LNCaP clone FGC (cell line): ENCODE measurements at regions not wholly inside any gene's neighbourhood (a gene's known extent, or its start where the extent isn't known, plus 50 kb on each side); places are given as distances from the start of the nearest gene placed in this dataset.

ENCODE experiments used
- DNase-seq: peaks from one replicate; pipeline ENCODE4 v3.0.0-alpha.2; 2011; ENCODE audit warnings: low read depth
- H3K4me3 ChIP-seq: 2 replicates; pipeline ENCODE4 v1.5.1; 2011; ENCODE audit warnings: mild to moderate bottlenecking, low read depth, low read length, control low read depth
- TF ChIP-seq, protein P1 (sequence below): IDR thresholded peaks from 2 replicates; pipeline ENCODE4 v1.5.1; 2012; ENCODE audit warnings: mild to moderate bottlenecking; ENCODE audit not compliant: control insufficient read depth, insufficient read depth; ENCODE audit errors: extremely low read depth

DNA sequence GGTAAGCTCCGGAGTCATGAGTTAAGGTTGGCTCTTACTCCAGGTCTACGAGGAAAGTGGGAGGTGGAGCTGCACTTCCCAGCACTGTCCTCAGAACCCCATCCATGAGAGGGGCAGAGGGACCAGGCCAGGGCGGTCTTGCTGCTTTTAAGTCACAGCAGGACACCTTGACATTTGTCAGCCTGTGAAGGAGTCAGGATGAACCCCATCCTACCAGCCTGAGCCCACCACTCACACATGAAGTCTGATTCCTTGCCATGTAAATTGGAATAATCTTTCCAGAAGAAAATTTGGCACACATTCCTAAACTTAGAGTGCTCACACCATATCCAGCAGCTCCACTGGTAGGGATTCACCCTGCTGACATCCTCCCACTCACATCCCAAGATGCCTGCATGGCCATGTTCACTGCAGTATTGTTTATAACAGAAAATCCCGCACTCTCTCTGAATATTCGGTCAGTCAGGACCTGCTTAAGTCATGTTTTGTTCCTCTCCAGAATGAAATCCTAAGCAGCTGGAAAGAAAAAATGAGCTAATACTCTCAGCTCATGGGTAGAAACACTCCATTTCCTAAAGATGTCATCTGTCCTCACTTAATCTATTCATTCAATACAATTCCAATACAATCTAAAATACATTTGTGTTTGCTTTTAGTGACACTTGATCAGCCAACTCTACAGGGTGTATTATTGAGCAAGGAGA lies 79.3 kb upstream of the COL5A1 start:
- DNase-seq = no peak
- TF ChIP-seq, protein P1, sequence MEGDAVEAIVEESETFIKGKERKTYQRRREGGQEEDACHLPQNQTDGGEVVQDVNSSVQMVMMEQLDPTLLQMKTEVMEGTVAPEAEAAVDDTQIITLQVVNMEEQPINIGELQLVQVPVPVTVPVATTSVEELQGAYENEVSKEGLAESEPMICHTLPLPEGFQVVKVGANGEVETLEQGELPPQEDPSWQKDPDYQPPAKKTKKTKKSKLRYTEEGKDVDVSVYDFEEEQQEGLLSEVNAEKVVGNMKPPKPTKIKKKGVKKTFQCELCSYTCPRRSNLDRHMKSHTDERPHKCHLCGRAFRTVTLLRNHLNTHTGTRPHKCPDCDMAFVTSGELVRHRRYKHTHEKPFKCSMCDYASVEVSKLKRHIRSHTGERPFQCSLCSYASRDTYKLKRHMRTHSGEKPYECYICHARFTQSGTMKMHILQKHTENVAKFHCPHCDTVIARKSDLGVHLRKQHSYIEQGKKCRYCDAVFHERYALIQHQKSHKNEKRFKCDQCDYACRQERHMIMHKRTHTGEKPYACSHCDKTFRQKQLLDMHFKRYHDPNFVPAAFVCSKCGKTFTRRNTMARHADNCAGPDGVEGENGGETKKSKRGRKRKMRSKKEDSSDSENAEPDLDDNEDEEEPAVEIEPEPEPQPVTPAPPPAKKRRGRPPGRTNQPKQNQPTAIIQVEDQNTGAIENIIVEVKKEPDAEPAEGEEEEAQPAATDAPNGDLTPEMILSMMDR = no peak
- no peak overlapping the region for H3K4me3 ChIP-seq

DNA sequence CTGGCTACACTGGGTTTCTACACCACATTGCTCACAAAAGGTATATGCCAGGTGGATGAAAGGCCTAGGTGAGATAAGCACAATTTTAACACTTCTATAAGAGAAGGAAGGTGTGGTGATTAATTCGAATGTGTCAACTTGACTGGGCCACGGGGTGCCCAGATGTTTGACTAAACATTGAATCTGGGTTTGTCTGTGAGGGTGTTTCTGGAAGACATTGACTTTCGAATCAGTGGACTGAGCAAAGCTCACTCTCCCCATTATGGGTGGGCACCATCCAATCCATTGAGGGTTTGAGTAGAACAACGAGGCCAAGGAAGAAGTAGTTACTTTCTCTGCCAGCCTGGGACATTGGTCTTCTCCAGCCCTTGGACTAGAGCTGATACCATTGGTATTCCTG lies 78.2 kb upstream of the COL5A1 start:
- H3K4me3 ChIP-seq = no peak overlapping the region
- TF ChIP-seq, protein P1 = no peak
- no peak for DNase-seq

DNA sequence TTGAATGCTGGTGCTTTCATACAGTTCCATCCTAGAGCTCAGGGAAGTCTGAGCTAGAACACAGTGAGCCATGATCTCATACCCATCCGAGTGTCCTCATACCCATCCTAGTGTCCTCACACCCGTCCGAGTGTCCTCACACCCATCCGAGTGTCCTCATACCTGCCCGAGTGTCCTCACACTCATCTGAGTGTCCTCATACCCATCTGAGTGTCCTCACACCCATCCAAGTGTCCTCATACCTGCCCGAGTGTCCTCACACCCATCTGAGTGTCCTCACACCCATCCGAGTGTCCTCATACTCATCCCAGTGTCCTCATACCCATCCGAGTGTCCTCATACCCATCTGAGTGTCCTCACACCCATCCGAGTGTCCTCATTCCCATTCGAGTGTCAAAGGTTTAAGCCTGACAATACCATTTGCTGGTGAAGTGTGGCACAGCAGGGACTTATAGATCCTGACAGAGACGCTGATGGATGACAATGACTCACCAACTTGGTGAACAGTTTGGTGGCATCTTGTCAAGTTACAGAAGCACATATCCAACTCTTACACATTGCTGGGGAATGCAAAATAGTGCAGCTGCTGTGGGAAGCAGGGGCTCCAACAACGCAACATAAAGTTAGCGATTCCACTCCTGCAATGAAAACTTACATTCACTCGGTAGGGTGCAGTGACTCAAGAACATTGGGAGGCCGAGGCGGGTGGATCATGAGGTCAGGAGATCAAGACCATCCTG lies 77.0 kb upstream of the COL5A1 start:
- TF ChIP-seq, protein P1 = no peak
- no peak overlapping the region for H3K4me3 ChIP-seq
- no peak for DNase-seq

DNA sequence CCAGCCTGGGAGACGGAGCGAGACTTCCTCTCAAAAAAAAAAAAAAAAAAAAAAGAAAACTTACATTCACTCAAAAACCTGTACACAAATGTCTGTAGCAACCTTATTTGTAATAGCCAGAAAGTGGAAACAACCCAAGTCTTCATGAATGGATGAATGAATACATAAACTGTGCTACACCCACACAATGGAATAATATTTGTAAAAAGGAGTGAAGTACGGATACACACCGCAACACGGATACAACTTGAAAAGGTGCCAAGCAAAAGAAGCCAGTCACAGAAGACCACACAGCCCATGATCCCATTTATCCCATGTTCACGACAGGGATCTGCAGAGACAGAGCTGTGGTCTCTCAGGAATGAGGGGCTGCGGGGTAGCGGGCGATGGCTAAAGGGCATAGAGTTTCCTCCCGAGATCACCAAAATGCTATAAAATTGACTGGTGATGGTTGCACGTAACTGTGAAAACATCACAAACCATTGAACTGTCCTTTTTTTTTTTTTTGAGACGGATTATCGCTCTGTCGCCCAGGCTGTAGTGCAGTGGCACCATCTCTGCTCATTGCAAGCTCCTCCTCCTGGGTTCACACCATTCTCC lies 76.2 kb upstream of the COL5A1 start:
- TF ChIP-seq, protein P1 = no peak
- no peak overlapping the region for H3K4me3 ChIP-seq
- DNase-seq = no peak

DNA sequence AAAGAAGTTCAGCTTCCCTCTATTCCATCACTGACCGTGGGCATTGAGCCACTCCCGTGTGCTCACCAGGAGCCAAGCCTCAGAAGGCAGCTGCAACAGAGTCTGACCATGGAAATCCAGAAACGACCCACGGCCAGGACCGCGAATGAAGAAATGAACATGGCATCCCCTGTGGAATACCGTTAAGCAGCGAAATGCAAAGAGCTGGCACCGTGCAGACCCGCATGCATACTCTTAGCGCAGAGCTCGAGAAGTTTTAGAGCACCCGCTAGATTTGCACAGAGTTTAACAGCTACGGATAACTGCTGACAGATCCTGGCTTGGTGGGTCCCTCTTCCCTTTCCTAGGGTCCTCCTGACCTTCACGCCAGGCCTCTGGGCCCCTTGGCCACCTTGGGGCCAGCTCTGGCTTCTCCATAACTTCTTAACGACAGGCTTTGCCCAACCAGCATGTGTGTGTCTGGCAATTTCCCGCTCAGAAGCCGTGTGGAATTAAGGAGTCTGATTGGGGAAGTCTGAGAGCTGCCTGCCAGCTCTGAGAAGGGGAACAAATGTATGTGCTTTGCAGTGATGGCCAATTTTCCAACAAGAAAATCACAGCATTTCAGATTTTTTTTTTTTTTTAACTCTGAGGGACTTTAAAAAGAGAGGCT lies 75.3 kb upstream of the COL5A1 start:
- DNase-seq = no peak
- H3K4me3 ChIP-seq = no peak overlapping the region
- TF ChIP-seq, protein P1 = no peak

DNA sequence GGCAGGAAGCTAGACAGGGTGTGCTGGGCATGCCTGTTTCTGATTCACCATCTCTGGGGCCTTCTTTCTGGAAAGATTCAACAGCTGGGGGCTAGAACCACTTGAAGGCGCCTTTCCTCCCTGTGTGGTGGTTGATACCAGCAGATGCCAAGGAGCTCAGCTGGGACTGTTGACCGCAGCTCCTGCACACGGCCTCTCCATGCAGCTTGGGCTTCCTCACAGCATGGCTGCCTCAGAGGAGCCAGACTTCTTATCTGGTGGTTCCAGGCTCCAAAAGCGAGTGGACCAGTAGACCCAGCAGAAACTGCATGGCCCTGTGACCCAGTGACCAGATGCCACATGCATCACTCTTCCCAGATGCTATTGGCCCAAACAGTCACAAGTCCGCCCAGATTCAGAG lies 74.7 kb upstream of the COL5A1 start:
- DNase-seq = no peak
- TF ChIP-seq, protein P1 = no peak
- no peak overlapping the region for H3K4me3 ChIP-seq
